NCI-H510A treated with DMSO at 0.1 percent for 48 hours (cell line): ENCODE measurements at regions not wholly inside any gene's neighbourhood (a gene's known extent, or its start where the extent isn't known, plus 50 kb on each side); places are given as distances from the start of the nearest gene placed in this dataset.

ENCODE experiments used
- DNase-seq: peaks from one replicate; lab custom pipeline; 2025; lab: John Stamatoyannopoulos, UW

- no peak for DNase-seq
Measured at GRCh38 chr1:188295157-188295556, 1466.4 kb downstream of the PLA2G4A start.

- no peak for DNase-seq
Measured at GRCh38 chr1:188302746-188303145, 1474.0 kb downstream of the PLA2G4A start.

DNA sequence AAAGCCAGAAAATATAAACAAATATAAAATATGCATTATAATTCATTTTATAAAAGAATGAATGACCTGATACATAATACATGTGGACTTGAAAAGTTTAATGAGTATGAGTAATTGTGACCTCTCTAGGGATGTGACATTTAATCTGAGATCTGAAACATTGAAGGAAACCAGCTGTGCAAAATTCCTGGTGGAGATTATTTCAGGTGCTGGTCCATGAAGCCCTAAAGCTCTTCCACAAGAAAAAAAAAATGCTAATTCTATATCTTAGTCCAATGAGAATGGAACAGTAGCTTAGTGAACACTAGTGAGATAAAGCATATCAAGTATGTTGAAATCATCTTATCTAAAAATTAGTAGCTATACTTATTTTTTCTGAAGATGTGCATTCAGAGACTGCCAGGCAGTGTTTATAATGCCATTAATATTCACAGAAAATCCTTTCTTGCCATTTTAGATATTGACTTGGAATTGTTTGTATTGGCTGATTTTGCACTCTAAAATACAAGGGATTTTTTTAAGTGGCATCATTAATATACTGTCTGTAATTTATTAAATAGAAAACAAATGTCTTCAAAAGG, 1485.9 kb downstream of the PLA2G4A start:
- no peak for DNase-seq

DNA sequence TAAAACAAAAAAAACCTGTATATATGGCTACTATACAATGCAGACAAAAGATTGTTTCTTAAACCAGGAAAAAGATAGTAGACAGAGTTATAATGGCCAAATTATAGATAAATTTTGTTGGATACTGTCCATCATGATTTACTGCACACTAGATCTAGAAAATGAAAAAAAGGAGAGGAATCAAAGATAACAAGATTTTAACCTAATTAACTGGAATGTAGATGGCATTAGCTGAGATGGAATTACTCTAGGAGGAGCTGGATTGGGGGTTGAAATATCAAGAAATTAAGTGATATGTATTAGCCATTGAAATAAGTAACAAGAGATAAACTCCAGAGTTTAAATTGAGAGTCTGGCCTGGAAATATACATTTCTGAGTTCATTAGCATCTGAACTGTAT, 1489.1 kb downstream of the PLA2G4A start:
- no peak for DNase-seq

GRCh38 chr1:188325211-188325610, 1496.5 kb downstream of the PLA2G4A start:
- DNase-seq = no peak

DNA sequence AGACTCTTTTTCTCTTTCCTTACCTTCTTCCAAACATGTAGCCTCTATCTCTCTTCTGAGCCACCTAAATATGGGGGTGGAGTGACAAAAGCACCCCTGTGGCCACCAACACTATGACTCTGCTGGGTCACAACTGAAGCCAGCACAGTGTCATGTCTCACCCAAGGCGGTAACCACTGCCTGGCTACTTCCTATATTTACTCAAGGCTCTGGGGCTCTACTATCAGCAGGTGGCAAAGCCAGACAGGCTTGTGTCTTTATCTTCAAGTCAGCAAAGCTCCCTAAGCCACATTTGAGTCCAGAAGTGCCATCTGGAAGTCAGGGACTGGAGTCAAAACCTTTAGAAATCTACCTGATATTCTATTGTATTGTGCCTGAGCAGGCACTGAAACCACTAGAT, 1515.2 kb downstream of the PLA2G4A start:
- no peak for DNase-seq

DNA sequence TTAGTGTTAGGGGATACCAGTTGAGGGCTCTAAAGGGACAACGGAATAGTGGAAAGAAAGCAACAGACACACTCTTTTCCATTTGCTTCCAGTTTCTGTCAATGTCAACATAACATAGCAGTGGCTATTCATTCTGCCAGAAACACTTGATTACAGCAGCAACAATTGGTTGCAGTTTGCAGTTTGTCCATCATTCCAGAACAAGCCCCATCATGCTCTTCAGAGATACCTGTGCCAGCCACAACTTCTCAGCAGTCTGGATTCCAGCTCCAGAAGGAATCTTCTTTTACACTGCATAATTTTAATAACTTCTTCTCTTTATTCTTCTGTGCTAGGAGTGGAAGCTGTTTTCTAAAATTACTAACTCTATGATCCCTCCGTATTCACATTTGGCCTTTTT, 1521.4 kb downstream of the PLA2G4A start:
- DNase-seq = no peak

GRCh38 chr1:188355082-188355481, 1526.3 kb downstream of the PLA2G4A start:
- DNase-seq = no peak

- no peak for DNase-seq
Measured at GRCh38 chr1:188355847-188356246, 1527.1 kb downstream of the PLA2G4A start.

- DNase-seq = no peak
Measured at GRCh38 chr1:188359315-188359714, 1530.6 kb downstream of the PLA2G4A start.

DNA sequence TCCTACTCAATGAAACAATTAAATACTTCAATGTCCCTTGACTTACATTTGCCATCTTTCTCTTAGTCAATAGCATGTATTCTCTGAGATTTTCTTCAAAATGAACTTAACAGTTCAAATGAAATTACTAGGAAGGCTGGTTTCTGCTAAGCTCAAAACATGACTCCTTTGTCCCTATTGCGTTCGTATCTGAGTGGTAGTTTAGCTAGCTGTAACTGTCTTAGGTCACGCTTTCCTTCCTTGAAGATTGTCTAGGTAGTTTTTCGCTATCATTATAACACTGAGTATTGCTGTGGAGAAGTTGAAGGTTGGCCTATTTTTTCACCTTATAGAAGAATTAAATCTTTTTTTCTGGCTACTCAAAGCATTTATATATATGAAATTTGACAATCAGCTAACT, 1535.2 kb downstream of the PLA2G4A start:
- no peak for DNase-seq

GRCh38 chr1:188364927-188365449, 1536.2 kb downstream of the PLA2G4A start:
- DNase-seq = no peak

GRCh38 chr1:188365874-188366273, 1537.1 kb downstream of the PLA2G4A start:
- DNase-seq = no peak

DNA sequence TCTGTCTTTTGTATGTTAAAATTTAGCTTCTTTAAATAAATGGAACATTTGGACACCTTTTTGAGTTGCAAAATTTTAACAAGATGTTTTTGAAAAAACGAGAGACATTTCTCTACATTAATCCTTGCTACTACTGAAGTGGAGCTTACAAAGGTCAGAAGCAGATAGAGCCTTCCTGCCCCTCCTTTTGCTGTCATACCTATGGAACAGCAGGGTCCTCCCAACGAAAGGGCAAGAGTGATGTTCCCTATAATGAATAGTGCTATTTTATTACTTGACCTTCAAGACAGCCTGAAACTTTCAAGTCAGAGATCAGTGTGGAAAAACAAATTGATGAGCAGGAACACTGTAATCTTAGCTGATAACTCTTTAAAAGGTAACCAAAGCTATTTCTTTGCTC, 1538.9 kb downstream of the PLA2G4A start:
- DNase-seq = no peak

DNA sequence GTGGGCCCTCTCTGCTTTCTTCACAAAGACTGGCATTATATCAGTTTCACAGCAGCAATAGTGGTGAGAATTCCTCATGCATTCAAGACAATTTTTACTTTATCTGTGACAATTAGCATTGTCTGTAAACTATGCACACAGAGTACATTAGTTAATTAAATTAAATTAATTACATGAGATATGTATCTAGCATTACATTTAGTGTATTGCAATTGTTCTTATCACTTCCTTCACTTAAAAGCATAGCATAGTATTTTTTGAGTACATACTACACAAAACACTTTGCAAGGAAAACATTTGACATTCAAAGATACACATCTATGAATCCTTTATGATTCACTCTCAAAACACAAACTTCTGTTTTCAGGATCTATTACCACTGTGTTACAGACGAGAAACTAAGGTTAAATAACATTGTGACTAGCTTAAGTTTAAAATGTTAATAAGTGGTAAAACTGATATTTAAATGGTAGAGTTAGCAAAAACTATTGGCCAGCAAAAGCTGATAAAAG, 1542.6 kb downstream of the PLA2G4A start:
- DNase-seq = no peak

DNA sequence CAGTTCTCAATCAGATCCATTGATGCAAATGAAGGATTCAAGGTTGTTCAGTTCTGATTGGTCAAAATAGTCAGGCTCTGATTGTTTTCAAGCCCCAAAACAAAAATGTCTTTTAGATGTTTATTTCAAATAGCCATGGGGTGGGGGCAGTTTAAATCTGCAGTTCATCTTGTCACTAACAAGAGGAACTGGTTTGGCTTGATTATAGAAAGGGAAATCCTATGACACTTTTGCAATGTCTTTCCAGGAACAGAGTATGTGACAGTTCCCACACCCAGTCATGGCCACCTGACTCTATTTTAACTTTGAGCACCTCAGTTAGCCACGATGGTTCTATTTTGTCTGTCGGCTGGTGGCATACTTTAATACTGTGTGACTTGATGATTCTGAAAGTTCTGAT, 1544.1 kb downstream of the PLA2G4A start:
- no peak for DNase-seq

DNA sequence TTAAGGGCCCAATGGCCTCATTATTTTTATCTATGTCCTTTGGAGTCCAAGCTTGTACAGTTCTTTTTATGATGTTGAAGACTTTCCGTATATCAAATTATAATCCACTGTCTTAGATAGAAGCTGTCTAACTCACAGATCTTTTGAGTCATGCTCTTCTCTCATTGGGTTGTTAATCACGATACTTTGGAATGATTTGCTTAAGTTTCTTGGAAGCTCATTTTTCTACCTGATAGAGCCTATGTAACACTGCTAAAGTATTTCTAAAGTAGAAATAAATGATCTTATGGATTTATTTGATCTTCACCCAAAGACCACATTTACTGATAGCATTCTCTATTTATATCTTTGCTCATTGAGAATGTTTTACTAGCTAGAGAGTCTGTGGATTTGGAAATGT, 1554.1 kb downstream of the PLA2G4A start:
- DNase-seq = no peak

GRCh38 chr1:188386161-188386560, 1557.4 kb downstream of the PLA2G4A start:
- DNase-seq = no peak

DNA sequence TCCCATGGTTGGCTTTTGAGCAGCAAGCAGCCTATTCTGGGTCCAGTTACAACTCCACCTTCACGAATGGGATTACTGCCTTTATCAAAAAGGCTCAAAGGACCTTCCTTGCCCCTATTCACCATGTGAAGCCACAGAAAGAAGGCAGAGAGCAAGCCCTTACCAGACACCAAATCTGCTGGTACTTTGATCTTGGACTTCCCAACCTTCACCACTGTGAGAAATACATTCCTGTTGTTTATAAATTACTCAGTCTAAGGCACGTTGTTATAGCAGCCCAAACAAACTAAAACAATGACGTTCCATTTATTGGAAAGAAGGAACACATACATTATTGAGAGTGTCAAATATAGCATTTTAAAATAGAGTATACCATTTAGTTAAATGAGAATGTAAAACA, 1557.9 kb downstream of the PLA2G4A start:
- DNase-seq = no peak

DNA sequence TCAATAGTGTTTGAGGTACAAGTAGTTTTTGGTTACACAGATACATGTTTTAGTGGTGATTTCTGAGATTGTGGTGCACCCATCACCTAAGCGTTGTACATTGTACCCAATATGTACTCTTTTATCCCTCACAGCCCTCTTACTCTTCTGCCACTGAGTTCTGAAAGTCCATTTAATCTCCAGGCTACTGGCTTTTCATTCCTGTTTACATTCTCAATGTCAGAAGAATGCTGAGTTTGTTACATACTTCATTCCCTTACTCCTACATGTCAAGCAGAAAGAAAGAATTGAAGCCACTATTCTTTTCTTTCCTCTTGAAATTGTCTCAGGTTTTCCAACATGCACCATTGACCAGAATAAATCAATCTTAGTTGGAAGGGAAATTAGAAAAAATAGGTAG, 1565.9 kb downstream of the PLA2G4A start:
- DNase-seq = no peak

- no peak for DNase-seq
Measured at GRCh38 chr1:188397521-188397920, 1568.8 kb downstream of the PLA2G4A start.

DNA sequence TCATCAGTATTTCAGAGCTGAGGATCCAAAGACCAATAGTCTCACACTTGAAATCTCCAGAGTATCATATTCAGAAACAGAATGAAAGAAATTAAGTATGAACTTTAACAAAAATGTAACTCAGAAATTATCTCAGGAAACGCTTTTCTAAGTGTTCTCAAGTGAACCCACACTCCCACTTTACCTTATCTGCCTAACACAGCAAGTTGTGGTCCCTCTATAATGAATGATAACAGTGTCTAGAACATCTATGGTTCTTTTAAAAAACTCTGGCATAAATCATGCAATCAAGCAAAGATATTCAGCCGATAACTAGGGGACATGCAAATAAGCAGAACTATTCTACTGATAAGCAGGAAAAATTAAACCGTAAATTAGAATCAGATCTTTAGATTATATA, 1574.2 kb downstream of the PLA2G4A start:
- no peak for DNase-seq

GRCh38 chr1:188406636-188407035, 1577.9 kb downstream of the PLA2G4A start:
- no peak for DNase-seq

DNA sequence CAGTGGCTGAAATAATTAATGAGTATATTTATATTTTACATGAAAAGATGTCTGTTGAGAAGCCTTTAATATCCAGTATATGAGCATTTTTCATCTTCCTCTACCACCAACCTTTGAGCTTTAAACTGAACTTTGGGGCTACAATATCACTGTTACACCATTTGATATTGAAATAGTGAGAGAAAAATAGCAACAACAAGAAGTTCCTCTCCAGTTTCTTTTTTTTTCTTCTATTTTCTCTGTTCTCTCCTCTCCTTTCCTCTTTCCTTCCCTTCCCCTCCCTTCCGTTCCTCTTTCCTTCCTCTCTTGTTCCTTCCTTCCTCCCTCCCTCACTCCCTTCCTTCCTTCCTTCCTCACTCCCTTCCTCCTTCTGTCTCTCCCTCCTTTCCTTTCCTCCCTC, 1591.4 kb downstream of the PLA2G4A start:
- no peak for DNase-seq
